CD4-positive, alpha-beta T cell (primary cell): ENCODE measurements at regions not wholly inside any gene's neighbourhood (a gene's known extent, or its start where the extent isn't known, plus 50 kb on each side); places are given as distances from the start of the nearest gene placed in this dataset.

Source experiments
- ATAC-seq: fragments of 200-7000 bp; cut with Tn5 transposase; one replicate; pipeline ENCODE4 v1.10.0; 2022; ENCODE audit warnings: mild to moderate bottlenecking; ENCODE audit not compliant: poor library complexity
- CTCF ChIA-PET: fragments of 350-600 bp; sonication (Branson Sonifier 250); formaldehyde crosslinking; loops from one replicate; lab custom pipeline; 2021; ENCODE audit warnings: antibody characterized with exemption, inconsistent platforms; lab: Charles Lee
- POLR2A ChIA-PET: fragments of 350-600 bp; sonication (Branson Sonifier 250); formaldehyde crosslinking; loops from one replicate; lab custom pipeline; 2021; ENCODE audit warnings: antibody characterized with exemption, inconsistent platforms; lab: Charles Lee
- DNase-seq, 14 experiments: peaks; one replicate each; pipeline ENCODE4 v3.0.0-alpha.2; 2013 to 2020; ENCODE audit warnings: mixed read lengths in 2 of 14
- H3K27ac ChIP-seq, 2 donors: one replicate each; pipeline versions ENCODE4 v1.5.1 to v1.7.0; 2013; ENCODE audit warnings: low read length in 2 of 2, low read depth in 1 of 2, mild to moderate bottlenecking in 1 of 2
- H3K27me3 ChIP-seq, 2 experiments: 1 replicate in 1 of 2; 2 replicates in 1 of 2; pipeline versions ENCODE4 v1.6.1 to v1.7.0; 2013; ENCODE audit warnings: low read length in 2 of 2, control low read depth in 1 of 2, mild to moderate bottlenecking in 1 of 2, moderate library complexity in 1 of 2; ENCODE audit not compliant: insufficient read depth in 2 of 2, control insufficient read depth in 1 of 2
- H3K36me3 ChIP-seq: one replicate; pipeline ENCODE4 v1.6.1; 2013; ENCODE audit warnings: low read length, control low read depth; ENCODE audit not compliant: insufficient read depth
- H3K4me1 ChIP-seq: one replicate; pipeline ENCODE4 v1.6.1; 2013; ENCODE audit warnings: low read length, control low read depth; ENCODE audit not compliant: insufficient read depth
- H3K4me3 ChIP-seq: one replicate; pipeline ENCODE4 v1.5.1; 2013; ENCODE audit warnings: mild to moderate bottlenecking, low read length, moderate library complexity
- H3K9me3 ChIP-seq, 2 experiments: 1 replicate in 1 of 2; 2 replicates in 1 of 2; pipeline versions ENCODE4 v1.6.1 to v1.7.0; 2013; ENCODE audit warnings: low read length in 2 of 2, mild to moderate bottlenecking in 2 of 2, control low read depth in 1 of 2, moderate library complexity in 1 of 2; ENCODE audit not compliant: control insufficient read depth in 1 of 2, insufficient read depth in 1 of 2
- H3K27ac Mint-ChIP-seq: one replicate; pipeline ENCODE4 v1.8.0; 2020; ENCODE audit warnings: mixed read lengths
- H3K27me3 Mint-ChIP-seq: one replicate; pipeline ENCODE4 v1.8.0; 2021; ENCODE audit warnings: mixed read lengths
- H3K36me3 Mint-ChIP-seq: one replicate; pipeline ENCODE4 v1.8.0; 2021; ENCODE audit warnings: low read depth, mixed read lengths
- H3K4me1 Mint-ChIP-seq: one replicate; pipeline ENCODE4 v1.8.0; 2021; ENCODE audit warnings: low read depth, mixed read lengths
- H3K4me3 Mint-ChIP-seq: one replicate; pipeline ENCODE4 v1.8.0; 2020; ENCODE audit warnings: mild to moderate bottlenecking, mixed read lengths
- H3K9me3 Mint-ChIP-seq: one replicate; pipeline ENCODE4 v1.8.0; 2020; ENCODE audit warnings: mixed read lengths
- CTCF ChIP-seq: fragments of 200-600 bp; IDR thresholded peaks from one replicate; pipeline ENCODE4 v1.8.0; 2022; ENCODE audit warnings: antibody characterized with exemption, mild to moderate bottlenecking
- intact Hi-C, 2 experiments: fragments of 100-400 bp; cut with DNase I in 1 of 2; cut with micrococcal nuclease in 1 of 2; formaldehyde crosslinking; loops; one replicate each; pipeline versions ENCODE4 v1.15.1 to v1.9.0; 2023 to 2025; cut with DNase I, micrococcal nuclease

- Mint-ChIP-seq H3K9me3 (no peaks in the 10 kb centered on the region), H3K27me3 (no peaks in the 10 kb centered on the region), H3K36me3 (no peaks in the 10 kb centered on the region), H3K27ac (no peak overlapping the region), H3K4me3 (no peak overlapping the region), H3K4me1 (peaks cover 7% of the 10 kb centered on the region)
- peaks cover 1% of the 10 kb centered on the region for H3K4me1 ChIP-seq
- no peak for ATAC-seq
- ChIA-PET POLR2A (no interaction called here), CTCF (no interaction called here)
- no peaks in the 10 kb centered on the region for H3K27me3 ChIP-seq
- H3K4me3 ChIP-seq, result no peak overlapping the region
- no peaks in the 10 kb centered on the region for H3K36me3 ChIP-seq
- no peak overlapping the region for H3K27ac ChIP-seq
- no peak for TF ChIP-seq CTCF
- H3K9me3 ChIP-seq, result no peaks in the 10 kb centered on the region
- intact Hi-C loops, result no loop called here
- DNase-seq, result no peak
Measured at GRCh38 chr2:43041173-43041591, 185.2 kb downstream of the ZFP36L2 start.

- ChIA-PET CTCF (no interaction called here), POLR2A (no interaction called here)
- Histone ChIP-seq H3K4me1 (no peaks in the 10 kb centered on the region), H3K27ac (no peak overlapping the region), H3K36me3 (no peaks in the 10 kb centered on the region), H3K9me3 (no peaks in the 10 kb centered on the region), H3K4me3 (no peak overlapping the region), H3K27me3 (no peaks in the 10 kb centered on the region)
- no peaks in the 10 kb centered on the region for H3K9me3 Mint-ChIP-seq
- peaks cover 7% of the 10 kb centered on the region for H3K4me1 Mint-ChIP-seq
- H3K4me3 Mint-ChIP-seq, result no peak overlapping the region
- ATAC-seq (no peak), DNase-seq (no peak)
- no peak for TF ChIP-seq CTCF
- no peaks in the 10 kb centered on the region for H3K27me3 Mint-ChIP-seq
- intact Hi-C loops, result no loop called here
- H3K36me3 Mint-ChIP-seq, result no peaks in the 10 kb centered on the region
- no peak overlapping the region for H3K27ac Mint-ChIP-seq
Measured at GRCh38 chr2:43040084-43040854, 186.1 kb downstream of the ZFP36L2 start.

GRCh38 chr2:43039376-43040080 is 186.9 kb downstream of the ZFP36L2 start:
- ChIA-PET POLR2A (no interaction called here), CTCF (no interaction called here)
- peaks cover 7% of the 10 kb centered on the region for H3K4me1 Mint-ChIP-seq
- H3K27ac Mint-ChIP-seq, result no peak overlapping the region
- ATAC-seq, result no peak
- DNase-seq, result no peak
- intact Hi-C loops, result no loop called here
- Histone ChIP-seq H3K9me3 (no peaks in the 10 kb centered on the region), H3K36me3 (no peaks in the 10 kb centered on the region), H3K4me3 (no peak overlapping the region), H3K4me1 (no peaks in the 10 kb centered on the region), H3K27me3 (no peaks in the 10 kb centered on the region), H3K27ac (no peak overlapping the region)
- no peaks in the 10 kb centered on the region for H3K36me3 Mint-ChIP-seq
- H3K4me3 Mint-ChIP-seq, result no peak overlapping the region
- H3K9me3 Mint-ChIP-seq, result no peaks in the 10 kb centered on the region
- no peak for TF ChIP-seq CTCF
- H3K27me3 Mint-ChIP-seq, result no peaks in the 10 kb centered on the region
